Middle frontal gyrus (tissue), 1 donor: ENCODE measurements at regions not wholly inside any gene's neighbourhood (a gene's known extent, or its start where the extent isn't known, plus 50 kb on each side); places are given as distances from the start of the nearest gene placed in this dataset.

Source experiments
- DNase-seq: peaks from one replicate; pipeline ENCODE4 v3.0.0-alpha.2; 2015; ENCODE audit warnings: low spot score; ENCODE audit errors: extremely low spot score

GRCh38 chr11:110793556-110793955 is 81.3 kb upstream of the ARHGAP20 start:
- DNase-seq, result no peak

GRCh38 chr11:110791621-110792020 is 79.4 kb upstream of the ARHGAP20 start:
- DNase-seq, result no peak

- no peak for DNase-seq
These were observed 75.4 kb upstream of the ARHGAP20 start for GRCh38 chr11:110787680-110788079.

GRCh38 chr11:110786226-110786902 is 74.1 kb upstream of the ARHGAP20 start:
- no peak for DNase-seq

- no peak for DNase-seq
These were observed 73.2 kb upstream of the ARHGAP20 start for GRCh38 chr11:110785398-110785797.

GRCh38 chr11:110782616-110783015 is 70.4 kb upstream of the ARHGAP20 start:
- no peak for DNase-seq

- DNase-seq, result no peak
These were observed 66.9 kb upstream of the ARHGAP20 start for GRCh38 chr11:110779108-110779507.

GRCh38 chr11:110778343-110778742 is 66.1 kb upstream of the ARHGAP20 start:
- no peak for DNase-seq

- no peak for DNase-seq
These were observed 65.5 kb upstream of the ARHGAP20 start for GRCh38 chr11:110777775-110778174.

GRCh38 chr11:110776081-110776480 is 63.8 kb upstream of the ARHGAP20 start:
- no peak for DNase-seq

GRCh38 chr11:110774138-110775014 is 62.1 kb upstream of the ARHGAP20 start:
- DNase-seq, result no peak

- no peak for DNase-seq
These were observed 61.2 kb upstream of the ARHGAP20 start for GRCh38 chr11:110773442-110773841.

- DNase-seq, result no peak
These were observed 60.6 kb upstream of the ARHGAP20 start for GRCh38 chr11:110772863-110773262.

GRCh38 chr11:110766316-110766715 is 54.1 kb upstream of the ARHGAP20 start:
- DNase-seq, result no peak

GRCh38 chr11:110764485-110764884 is 52.2 kb upstream of the ARHGAP20 start:
- no peak for DNase-seq

GRCh38 chr11:110763249-110764011 is 51.2 kb upstream of the ARHGAP20 start:
- DNase-seq, result no peak

- DNase-seq, result no peak
These were observed 50.4 kb upstream of the ARHGAP20 start for GRCh38 chr11:110762590-110762989.
